ENCODE measurements at regions not wholly inside any gene's neighbourhood (a gene's known extent, or its start where the extent isn't known, plus 50 kb on each side); places are given as distances from the start of the nearest gene placed in this dataset.

DNA sequence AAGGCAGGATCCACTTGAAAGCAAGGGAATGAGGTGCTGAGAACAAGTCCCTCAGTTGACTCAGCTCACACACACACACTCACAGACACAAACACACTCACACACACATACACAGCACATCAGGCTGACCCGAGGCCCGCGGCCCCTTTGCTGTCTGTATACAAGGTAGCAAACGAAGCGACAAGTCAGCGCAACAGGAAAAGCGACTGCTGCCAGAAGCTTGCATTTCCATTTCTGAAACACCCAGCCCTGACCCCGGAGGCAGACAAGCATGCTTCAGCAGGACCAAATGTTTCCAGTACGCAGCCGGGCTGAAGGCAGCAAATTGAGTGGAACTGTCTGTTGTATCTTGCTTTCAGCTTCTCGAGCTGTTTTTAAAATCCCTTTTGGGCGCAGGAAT, 501.6 kb downstream of the NPHP4 start:
- Histone ChIP-seq H3K79me2 (ENCODE audit: low read length) (no peaks in the 10 kb centered on the region), H3K27ac (ENCODE audit: low read length) (no peak overlapping the region), H3K9me2 (replicated peaks; ENCODE audit: low read length) (0 out of 2 replicates have a peak, but pooled peaks cover 4% of the 10 kb centered on the region), H3K4me2 (ENCODE audit: low read length) (no peak overlapping the region), H2AFZ (ENCODE audit: low read length) (no peak overlapping the region), H3K4me1 (ENCODE audit: insufficient read depth, low read length) (no peaks in the 10 kb centered on the region), H3K9ac (ENCODE audit: low read length) (no peak overlapping the region), H3K36me3 (ENCODE audit: low read depth, low read length) (no peaks in the 10 kb centered on the region), H3K9me3 (ENCODE audit: low read length) (no peaks in the 10 kb centered on the region), H3F3A (ENCODE audit: low read length, unreplicated experiment) (no peaks in the 10 kb centered on the region), H3K27me3 (ENCODE audit: low read length) (peaks cover 87% of the 10 kb centered on the region), H4K20me1 (ENCODE audit: low read length) (no peaks in the 10 kb centered on the region), H3K4me3 (ENCODE audit: low read length) (no peak overlapping the region)
- intact Hi-C loops (cut with micrococcal nuclease): no loop called here
- no peak for ATAC-seq
- no TSS peak for BruUV-seq (replicated peaks)
- ChIA-PET CTCF (no interaction called here), POLR2A (ENCODE audit: unreplicated experiment) (no interaction called here)
- DNase-seq: no peak
- no peak for TF ChIP-seq EZH2phosphoT487 (IDR thresholded peaks at IDR 0.05; ENCODE audit: borderline replicate concordance, low read length)
- TF ChIP-seq EZH2 (IDR thresholded peaks at IDR 0.05; ENCODE audit: low read length, unreplicated experiment): no peak
- TF ChIP-seq, protein P1, sequence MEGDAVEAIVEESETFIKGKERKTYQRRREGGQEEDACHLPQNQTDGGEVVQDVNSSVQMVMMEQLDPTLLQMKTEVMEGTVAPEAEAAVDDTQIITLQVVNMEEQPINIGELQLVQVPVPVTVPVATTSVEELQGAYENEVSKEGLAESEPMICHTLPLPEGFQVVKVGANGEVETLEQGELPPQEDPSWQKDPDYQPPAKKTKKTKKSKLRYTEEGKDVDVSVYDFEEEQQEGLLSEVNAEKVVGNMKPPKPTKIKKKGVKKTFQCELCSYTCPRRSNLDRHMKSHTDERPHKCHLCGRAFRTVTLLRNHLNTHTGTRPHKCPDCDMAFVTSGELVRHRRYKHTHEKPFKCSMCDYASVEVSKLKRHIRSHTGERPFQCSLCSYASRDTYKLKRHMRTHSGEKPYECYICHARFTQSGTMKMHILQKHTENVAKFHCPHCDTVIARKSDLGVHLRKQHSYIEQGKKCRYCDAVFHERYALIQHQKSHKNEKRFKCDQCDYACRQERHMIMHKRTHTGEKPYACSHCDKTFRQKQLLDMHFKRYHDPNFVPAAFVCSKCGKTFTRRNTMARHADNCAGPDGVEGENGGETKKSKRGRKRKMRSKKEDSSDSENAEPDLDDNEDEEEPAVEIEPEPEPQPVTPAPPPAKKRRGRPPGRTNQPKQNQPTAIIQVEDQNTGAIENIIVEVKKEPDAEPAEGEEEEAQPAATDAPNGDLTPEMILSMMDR (conservative IDR thresholded peaks at IDR 0.05; ENCODE audit: low read depth, low read length): no peak

DNA sequence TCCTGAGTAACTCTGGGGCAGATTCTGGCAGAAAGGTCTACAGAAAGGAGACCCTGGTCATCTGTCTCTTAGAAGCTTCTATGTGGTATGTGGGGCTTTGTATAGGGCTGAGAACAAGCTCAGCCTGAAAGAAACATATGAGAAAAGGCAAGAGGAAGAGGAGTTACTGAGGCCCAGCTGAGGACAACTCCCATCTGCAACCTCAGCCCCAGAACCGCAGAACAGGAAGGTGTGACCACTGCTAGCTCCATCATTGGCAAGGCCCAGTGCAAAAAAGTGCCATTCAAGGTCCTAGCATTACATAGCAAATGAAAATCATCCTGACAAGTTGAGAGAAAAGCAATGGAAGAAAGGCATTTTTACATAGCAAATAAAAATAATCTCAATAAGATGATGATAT, 503.8 kb downstream of the NPHP4 start:
- no peaks in the 10 kb centered on the region for H3K9me3 ChIP-seq (ENCODE audit: low read length)
- H3K4me3 ChIP-seq (ENCODE audit: low read length): no peak overlapping the region
- H3K27me3 ChIP-seq (ENCODE audit: low read length): peaks cover 87% of the 10 kb centered on the region
- CTCF ChIA-PET: no interaction called here
- POLR2A ChIA-PET (ENCODE audit: unreplicated experiment): no interaction called here
- H3K79me2 ChIP-seq (ENCODE audit: low read length): no peaks in the 10 kb centered on the region
- H3K9ac ChIP-seq (ENCODE audit: low read length): no peak overlapping the region
- BruUV-seq (replicated peaks): no TSS peak
- no peak for TF ChIP-seq EZH2phosphoT487 (IDR thresholded peaks at IDR 0.05; ENCODE audit: borderline replicate concordance, low read length)
- no peak for TF ChIP-seq EZH2 (IDR thresholded peaks at IDR 0.05; ENCODE audit: low read length, unreplicated experiment)
- TF ChIP-seq, protein P1 (conservative IDR thresholded peaks at IDR 0.05; ENCODE audit: low read depth, low read length): no peak
- no peaks in the 10 kb centered on the region for H3K36me3 ChIP-seq (ENCODE audit: low read depth, low read length)
- H3K27ac ChIP-seq (ENCODE audit: low read length): no peak overlapping the region
- H3K4me1 ChIP-seq (ENCODE audit: insufficient read depth, low read length): no peaks in the 10 kb centered on the region
- no peak overlapping the region for H3K4me2 ChIP-seq (ENCODE audit: low read length)
- 0 out of 2 replicates have a peak, but pooled peaks cover 4% of the 10 kb centered on the region for H3K9me2 ChIP-seq (replicated peaks; ENCODE audit: low read length)
- no peaks in the 10 kb centered on the region for H3F3A ChIP-seq (ENCODE audit: low read length, unreplicated experiment)
- no peaks in the 10 kb centered on the region for H4K20me1 ChIP-seq (ENCODE audit: low read length)
- no peak for DNase-seq
- ATAC-seq: no peak
- intact Hi-C loops (cut with micrococcal nuclease): no loop called here
- H2AFZ ChIP-seq (ENCODE audit: low read length): no peak overlapping the region

DNA sequence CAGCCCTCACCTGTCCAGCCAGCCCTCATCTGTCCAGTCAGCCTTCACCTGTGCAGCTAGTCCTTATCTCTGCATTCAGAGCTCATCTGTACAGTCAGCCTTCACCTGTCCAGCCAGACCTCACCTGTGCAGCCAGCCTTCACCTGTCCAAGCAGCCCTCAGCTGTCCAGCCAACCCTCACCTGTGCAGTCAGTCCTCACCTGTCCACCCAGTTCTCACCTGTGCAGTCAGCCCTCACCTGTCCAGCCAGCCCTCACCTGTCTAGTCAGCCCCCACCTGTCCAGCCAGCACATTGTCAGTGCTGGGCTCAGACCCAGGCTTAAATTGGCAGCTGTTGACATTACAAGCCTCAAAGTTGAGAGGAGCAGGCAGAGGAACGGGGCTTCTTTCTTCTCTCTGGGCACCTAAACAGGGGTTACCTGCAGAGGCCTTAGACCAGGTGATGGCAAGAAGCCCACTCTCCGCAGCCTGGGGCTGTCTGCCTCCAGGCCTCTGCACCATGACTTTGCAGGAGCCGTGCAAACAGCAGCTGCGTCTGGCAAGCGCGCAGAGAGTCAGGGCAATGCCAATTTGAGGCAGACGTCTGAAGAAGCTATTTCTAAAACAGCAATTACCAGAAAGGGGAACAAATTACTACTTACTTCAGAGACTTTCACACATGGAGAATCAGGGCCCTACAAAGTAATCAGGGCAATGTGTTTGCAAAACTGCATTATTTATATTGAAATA, 506.1 kb downstream of the NPHP4 start:
- no peak overlapping the region for H2AFZ ChIP-seq (ENCODE audit: low read length)

More for the DNA sequence above, 506.1 kb downstream of the NPHP4 start:
- DNase-seq: no peak
- intact Hi-C loops (cut with micrococcal nuclease): no loop called here
- Histone ChIP-seq H3K27me3 (ENCODE audit: low read length) (peaks cover 86% of the 10 kb centered on the region), H3K4me1 (ENCODE audit: insufficient read depth, low read length) (no peaks in the 10 kb centered on the region), H3K36me3 (ENCODE audit: low read depth, low read length) (no peaks in the 10 kb centered on the region), H3F3A (ENCODE audit: low read length, unreplicated experiment) (no peaks in the 10 kb centered on the region), H3K4me3 (ENCODE audit: low read length) (no peak overlapping the region), H4K20me1 (ENCODE audit: low read length) (no peaks in the 10 kb centered on the region), H3K9me3 (ENCODE audit: low read length) (no peaks in the 10 kb centered on the region), H3K27ac (ENCODE audit: low read length) (no peak overlapping the region), H3K9me2 (replicated peaks; ENCODE audit: low read length) (0 out of 2 replicates have a peak, but pooled peaks cover 4% of the 10 kb centered on the region), H3K4me2 (ENCODE audit: low read length) (no peak overlapping the region), H3K79me2 (ENCODE audit: low read length) (no peaks in the 10 kb centered on the region), H3K9ac (ENCODE audit: low read length) (no peak overlapping the region)
- no peak for TF ChIP-seq EZH2phosphoT487 (IDR thresholded peaks at IDR 0.05; ENCODE audit: borderline replicate concordance, low read length)
- no peak for TF ChIP-seq EZH2 (IDR thresholded peaks at IDR 0.05; ENCODE audit: low read length, unreplicated experiment)
- TF ChIP-seq, protein P1 (conservative IDR thresholded peaks at IDR 0.05; ENCODE audit: low read depth, low read length): no peak
- no peak for ATAC-seq
- ChIA-PET CTCF (no interaction called here), POLR2A (ENCODE audit: unreplicated experiment) (no interaction called here)
- no TSS peak for BruUV-seq (replicated peaks)
